Liver (tissue), 7 donors: ENCODE measurements at regions not wholly inside any gene's neighbourhood (a gene's known extent, or its start where the extent isn't known, plus 50 kb on each side); places are given as distances from the start of the nearest gene placed in this dataset.

Experiments
- DNase-seq: peaks from one replicate; pipeline ENCODE4 v3.0.0-alpha.2; 2017; ENCODE audit warnings: low spot score
- H3K27ac ChIP-seq, 2 donors: one replicate each; pipeline ENCODE4 v1.7.0; 2013; ENCODE audit warnings: inconsistent platforms in 2 of 2, low read length in 2 of 2, control low read depth in 1 of 2, low read depth in 1 of 2, mild to moderate bottlenecking in 1 of 2
- H3K27me3 ChIP-seq, 4 donors: one replicate each; pipeline versions ENCODE4 v1.6.1 to v1.7.0; 2013; ENCODE audit warnings: low read length in 3 of 4, inconsistent platforms in 1 of 4, mild to moderate bottlenecking in 1 of 4, moderate library complexity in 1 of 4; ENCODE audit not compliant: control insufficient read depth in 4 of 4, insufficient read depth in 4 of 4
- H3K36me3 ChIP-seq, 4 donors: one replicate each; pipeline versions ENCODE4 v1.6.1 to v1.7.0; 2013; ENCODE audit warnings: low read length in 3 of 4, mild to moderate bottlenecking in 3 of 4, low read depth in 1 of 4, moderate library complexity in 1 of 4; ENCODE audit not compliant: control insufficient read depth in 4 of 4, insufficient read depth in 3 of 4
- H3K4me1 ChIP-seq, 4 donors: one replicate each; pipeline versions ENCODE4 v1.6.1 to v1.7.0; 2013; ENCODE audit warnings: low read length in 3 of 4, mild to moderate bottlenecking in 3 of 4, moderate library complexity in 1 of 4; ENCODE audit not compliant: control insufficient read depth in 4 of 4, insufficient read depth in 4 of 4
- H3K4me3 ChIP-seq, 3 donors: one replicate each; pipeline versions ENCODE4 v1.6.1 to v1.7.0; 2013; ENCODE audit warnings: low read length in 3 of 3, control low read depth in 1 of 3, low read depth in 1 of 3, mild to moderate bottlenecking in 1 of 3
- H3K9ac ChIP-seq, 2 donors: one replicate each; pipeline ENCODE4 v1.7.0; 2013; ENCODE audit warnings: low read length in 2 of 2, mild to moderate bottlenecking in 2 of 2, moderate library complexity in 2 of 2, control low read depth in 1 of 2, low read depth in 1 of 2
- H3K9me3 ChIP-seq, 4 donors: one replicate each; pipeline versions ENCODE4 v1.6.1 to v1.7.0; 2013; ENCODE audit warnings: low read length in 3 of 4; ENCODE audit not compliant: control insufficient read depth in 4 of 4
- ATF3 ChIP-seq: IDR thresholded peaks from 2 replicates; pipeline ENCODE4 v1.6.1; 2016; ENCODE audit warnings: antibody characterized with exemption
- EGR1 ChIP-seq, 2 donors: IDR thresholded peaks; 2 replicates each; pipeline ENCODE4 v1.6.1; 2016 to 2018; ENCODE audit warnings: antibody characterized with exemption in 2 of 2, low read depth in 2 of 2
- FOXA1 ChIP-seq: IDR thresholded peaks from 2 replicates; pipeline ENCODE4 v1.6.1; 2016; ENCODE audit warnings: antibody characterized with exemption
- FOXA2 ChIP-seq: IDR thresholded peaks from 2 replicates; pipeline ENCODE4 v1.6.1; 2016; ENCODE audit warnings: antibody characterized with exemption
- GABPA ChIP-seq, 2 donors: IDR thresholded peaks in 1 of 2; conservative IDR thresholded peaks in 1 of 2; 2 replicates each; pipeline ENCODE4 v1.6.1; 2016; ENCODE audit warnings: antibody characterized with exemption in 2 of 2, mild to moderate bottlenecking in 1 of 2, moderate library complexity in 1 of 2
- HNF4A ChIP-seq, 2 donors: conservative IDR thresholded peaks; 2 replicates each; pipeline ENCODE4 v1.6.1; 2016; ENCODE audit warnings: antibody characterized with exemption in 2 of 2, mild to moderate bottlenecking in 2 of 2
- HNF4G ChIP-seq: IDR thresholded peaks from 2 replicates; pipeline ENCODE4 v1.6.1; 2016; ENCODE audit warnings: antibody characterized with exemption
- JUND ChIP-seq, 2 donors: IDR thresholded peaks; 2 replicates each; pipeline ENCODE4 v1.6.1; 2016; ENCODE audit warnings: antibody characterized with exemption in 2 of 2
- NR2F2 ChIP-seq: IDR thresholded peaks from 2 replicates; pipeline ENCODE4 v1.6.1; 2016; ENCODE audit warnings: antibody characterized with exemption
- RAD21 ChIP-seq, 2 donors: IDR thresholded peaks; 2 replicates each; pipeline ENCODE4 v1.6.1; 2016; ENCODE audit warnings: antibody characterized with exemption in 2 of 2, mild to moderate bottlenecking in 2 of 2
- REST ChIP-seq: IDR thresholded peaks from 2 replicates; pipeline ENCODE4 v1.6.1; 2016; ENCODE audit warnings: antibody characterized with exemption, mild to moderate bottlenecking
- RXRA ChIP-seq, 2 donors: IDR thresholded peaks; 2 replicates each; pipeline ENCODE4 v1.6.1; 2017 to 2018; ENCODE audit warnings: antibody characterized with exemption in 2 of 2, mild to moderate bottlenecking in 1 of 2
- SP1 ChIP-seq: IDR thresholded peaks from 2 replicates; pipeline ENCODE4 v1.6.1; 2018; ENCODE audit warnings: antibody characterized with exemption, mild to moderate bottlenecking
- TAF1 ChIP-seq: conservative IDR thresholded peaks from 2 replicates; pipeline ENCODE4 v1.6.1; 2016; ENCODE audit warnings: antibody characterized with exemption, mild to moderate bottlenecking
- YY1 ChIP-seq: IDR thresholded peaks from 2 replicates; pipeline ENCODE4 v1.6.1; 2016; ENCODE audit warnings: antibody characterized with exemption, mild to moderate bottlenecking
- ZBTB33 ChIP-seq: IDR thresholded peaks from 2 replicates; pipeline ENCODE4 v1.6.1; 2016; ENCODE audit warnings: antibody characterized with exemption
- TF ChIP-seq, protein P1 (sequence below): IDR thresholded peaks from 2 replicates; pipeline ENCODE4 v1.6.1; 2016; ENCODE audit warnings: antibody characterized with exemption
- TF ChIP-seq, protein P2 (sequence below): fragments of 150-350 bp; IDR thresholded peaks from 2 replicates; pipeline ENCODE4 v1.5.1; 2017; ENCODE audit warnings: improper control_type of control experiment, low read depth, low read length; ENCODE audit not compliant: missing input control
- donor health status: healthy.
- donor health status: healthy.
- donor health status: healthy.
- donor health status: healthy.

GRCh38 chrY:15445871-15446270 is 921.5 kb downstream of the NLGN4Y start (continued):
- TF ChIP-seq YY1 = no peak
- no peak for TF ChIP-seq NR2F2
- TF ChIP-seq GABPA (IDR thresholded peaks at IDR 0.05 in 1 of 2, conservative IDR thresholded peaks at IDR 0.05 in 1 of 2) = no peak
- TF ChIP-seq TAF1 = no peak
- no peak for TF ChIP-seq JUND (IDR thresholded peaks at IDR 0.05)
- no peak for TF ChIP-seq HNF4A (conservative IDR thresholded peaks at IDR 0.05)
- no peak for TF ChIP-seq ZBTB33

DNA sequence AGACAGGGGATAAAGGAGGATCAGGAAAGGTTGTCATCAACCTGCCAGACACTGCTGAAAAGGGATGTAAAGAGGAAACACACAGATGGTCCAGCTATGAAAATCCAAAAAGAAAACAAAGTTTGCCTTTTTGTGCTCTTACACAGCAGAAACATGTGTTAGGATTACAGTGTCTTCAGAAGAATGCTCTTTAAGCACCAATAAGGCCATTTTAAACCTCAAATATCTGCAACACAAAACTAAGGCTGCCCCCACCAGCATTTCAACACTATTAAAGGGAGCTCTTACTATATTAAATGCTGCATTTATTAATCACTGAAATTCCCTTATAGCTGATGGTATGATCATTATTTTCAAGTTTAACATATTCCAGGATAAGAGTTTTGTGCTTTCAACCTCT is 922.5 kb downstream of the NLGN4Y start:
- no peak for TF ChIP-seq ZBTB33
- no peak for TF ChIP-seq JUND (IDR thresholded peaks at IDR 0.05)
- TF ChIP-seq NR2F2 = no peak
- TF ChIP-seq, protein P1, sequence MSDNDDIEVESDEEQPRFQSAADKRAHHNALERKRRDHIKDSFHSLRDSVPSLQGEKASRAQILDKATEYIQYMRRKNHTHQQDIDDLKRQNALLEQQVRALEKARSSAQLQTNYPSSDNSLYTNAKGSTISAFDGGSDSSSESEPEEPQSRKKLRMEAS = no peak
- TF ChIP-seq RXRA (IDR thresholded peaks at IDR 0.05) = no peak
- no peak for TF ChIP-seq EGR1 (IDR thresholded peaks at IDR 0.05; ENCODE audit: low read depth in 2 of 2)
- TF ChIP-seq GABPA (IDR thresholded peaks at IDR 0.05 in 1 of 2, conservative IDR thresholded peaks at IDR 0.05 in 1 of 2) = no peak
- TF ChIP-seq YY1 = no peak
- TF ChIP-seq SP1 = no peak
- TF ChIP-seq REST = no peak
- TF ChIP-seq HNF4G = no peak
- TF ChIP-seq, protein P2, sequence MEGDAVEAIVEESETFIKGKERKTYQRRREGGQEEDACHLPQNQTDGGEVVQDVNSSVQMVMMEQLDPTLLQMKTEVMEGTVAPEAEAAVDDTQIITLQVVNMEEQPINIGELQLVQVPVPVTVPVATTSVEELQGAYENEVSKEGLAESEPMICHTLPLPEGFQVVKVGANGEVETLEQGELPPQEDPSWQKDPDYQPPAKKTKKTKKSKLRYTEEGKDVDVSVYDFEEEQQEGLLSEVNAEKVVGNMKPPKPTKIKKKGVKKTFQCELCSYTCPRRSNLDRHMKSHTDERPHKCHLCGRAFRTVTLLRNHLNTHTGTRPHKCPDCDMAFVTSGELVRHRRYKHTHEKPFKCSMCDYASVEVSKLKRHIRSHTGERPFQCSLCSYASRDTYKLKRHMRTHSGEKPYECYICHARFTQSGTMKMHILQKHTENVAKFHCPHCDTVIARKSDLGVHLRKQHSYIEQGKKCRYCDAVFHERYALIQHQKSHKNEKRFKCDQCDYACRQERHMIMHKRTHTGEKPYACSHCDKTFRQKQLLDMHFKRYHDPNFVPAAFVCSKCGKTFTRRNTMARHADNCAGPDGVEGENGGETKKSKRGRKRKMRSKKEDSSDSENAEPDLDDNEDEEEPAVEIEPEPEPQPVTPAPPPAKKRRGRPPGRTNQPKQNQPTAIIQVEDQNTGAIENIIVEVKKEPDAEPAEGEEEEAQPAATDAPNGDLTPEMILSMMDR = no peak
- no peak for TF ChIP-seq FOXA2
- no peak for TF ChIP-seq FOXA1
- no peak for TF ChIP-seq ATF3
- no peak for TF ChIP-seq TAF1
- TF ChIP-seq RAD21 (IDR thresholded peaks at IDR 0.05) = no peak
- H3K4me1 ChIP-seq = no peaks in the 10 kb centered on the region
- H3K9ac ChIP-seq = no peak overlapping the region

More for the DNA sequence above, 922.5 kb downstream of the NLGN4Y start:
- Histone ChIP-seq H3K36me3 (no peaks in the 10 kb centered on the region), H3K27ac (no peak overlapping the region), H3K27me3 (no peaks in the 10 kb centered on the region), H3K9me3 (no peaks in the 10 kb centered on the region), H3K4me3 (no peak overlapping the region)
- DNase-seq = no peak
